B cell (primary cell): ENCODE measurements at regions not wholly inside any gene's neighbourhood (a gene's known extent, or its start where the extent isn't known, plus 50 kb on each side); places are given as distances from the start of the nearest gene placed in this dataset.

Experiments used
- ATAC-seq: fragments of 200-7000 bp; cut with Tn5 transposase; one replicate; pipeline ENCODE4 v1.10.0; 2021; ENCODE audit warnings: low read depth, mild to moderate bottlenecking, moderate number of reproducible peaks, moderate library complexity
- CTCF ChIA-PET: fragments of 350-600 bp; sonication (Branson Sonifier 250); formaldehyde crosslinking; loops from one replicate; lab custom pipeline; 2021; ENCODE audit warnings: antibody characterized with exemption, inconsistent platforms; lab: Charles Lee
- POLR2A ChIA-PET: fragments of 350-600 bp; sonication (Branson Sonifier 250); formaldehyde crosslinking; loops from one replicate; lab custom pipeline; 2021; ENCODE audit warnings: antibody characterized with exemption; lab: Charles Lee
- DNase-seq: peaks from one replicate; pipeline ENCODE4 v3.0.0; 2013
- H2AFZ ChIP-seq: 2 replicates; pipeline ENCODE4 v1.6.1; 2012; ENCODE audit warnings: mild to moderate bottlenecking, low read depth, low read length; ENCODE audit not compliant: insufficient read depth, poor library complexity, severe bottlenecking
- H3K27ac ChIP-seq, 2 donors: 1 replicate in 1 of 2; 2 replicates in 1 of 2; pipeline ENCODE4 v1.5.1; 2012 to 2013; ENCODE audit warnings: low read length in 2 of 2, mild to moderate bottlenecking in 2 of 2, moderate library complexity in 1 of 2
- H3K27me3 ChIP-seq, 4 experiments: fragments of 200-600 bp in 1 of 4; sonication (generic) in 1 of 4; replicated peaks in 1 of 4; 1 replicate in 2 of 4; 2 replicates in 2 of 4; pipeline versions ENCODE4 v1.6.1 to v1.7.0; 2013 to 2016; ENCODE audit warnings: low read length in 3 of 4, mild to moderate bottlenecking in 2 of 4, mixed read lengths in 1 of 4, moderate library complexity in 1 of 4; ENCODE audit not compliant: insufficient read depth in 4 of 4, control insufficient read depth in 3 of 4; ENCODE audit errors: control extremely low read depth in 1 of 4
- H3K36me3 ChIP-seq, 2 experiments: replicated peaks in 1 of 2; 1 replicate in 1 of 2; 2 replicates in 1 of 2; pipeline versions ENCODE4 v1.6.1 to v1.7.1; 2013; ENCODE audit warnings: low read length in 1 of 2; ENCODE audit not compliant: insufficient read depth in 2 of 2, control insufficient read depth in 1 of 2; ENCODE audit errors: control extremely low read depth in 1 of 2, extremely low read depth in 1 of 2
- H3K4me1 ChIP-seq, 2 donors: fragments of 200-600 bp in 1 of 2; sonication (generic) in 1 of 2; 1 replicate in 1 of 2; 2 replicates in 1 of 2; pipeline versions ENCODE4 v1.5.1 to v1.6.1; 2013 to 2017; ENCODE audit warnings: low read length in 2 of 2; ENCODE audit not compliant: control insufficient read depth in 2 of 2, insufficient read depth in 2 of 2
- H3K4me2 ChIP-seq: replicated peaks from 2 replicates; pipeline ENCODE3; 2012; ENCODE audit warnings: mild to moderate bottlenecking, low read depth, low read length; ENCODE audit not compliant: poor library complexity, severe bottlenecking
- H3K4me3 ChIP-seq, 5 experiments: fragments of 200-600 bp in 1 of 5; sonication (generic) in 1 of 5; 1 replicate in 3 of 5; 2 replicates in 2 of 5; pipeline versions ENCODE4 v1.5.1 to v1.7.0; 2011 to 2016; ENCODE audit warnings: low read length in 4 of 5, mild to moderate bottlenecking in 4 of 5, low read depth in 2 of 5, control low read depth in 1 of 5, moderate library complexity in 1 of 5; ENCODE audit not compliant: insufficient read depth in 1 of 5; ENCODE audit errors: control extremely low read depth in 1 of 5, extremely low read depth in 1 of 5
- H3K79me2 ChIP-seq: fragments of 200-600 bp; sonication (generic); one replicate; pipeline ENCODE4 v1.6.0; 2016; ENCODE audit warnings: low read length; ENCODE audit not compliant: control insufficient read depth, insufficient read depth
- H3K9ac ChIP-seq: fragments of 200-600 bp; sonication (generic); 2 replicates; pipeline ENCODE4 v1.6.1; 2017; ENCODE audit warnings: mild to moderate bottlenecking, low read length, moderate library complexity
- H3K9me3 ChIP-seq, 3 donors: one replicate each; pipeline versions ENCODE4 v1.6.1 to v1.7.1; 2013; ENCODE audit warnings: low read length in 2 of 3; ENCODE audit not compliant: control insufficient read depth in 2 of 3, insufficient read depth in 1 of 3; ENCODE audit errors: control extremely low read depth in 1 of 3
- H4K20me1 ChIP-seq: 2 replicates; pipeline ENCODE4 v1.6.0; 2012; ENCODE audit warnings: mild to moderate bottlenecking, low read length; ENCODE audit not compliant: insufficient read depth, control insufficient read depth, poor library complexity, severe bottlenecking
- H3K27ac Mint-ChIP-seq: one replicate; pipeline ENCODE4 v1.8.0; 2021; ENCODE audit warnings: mixed read lengths
- H3K27me3 Mint-ChIP-seq: one replicate; pipeline ENCODE4 v1.8.0; 2021; ENCODE audit warnings: mixed read lengths
- H3K4me1 Mint-ChIP-seq: one replicate; pipeline ENCODE4 v1.8.0; 2021; ENCODE audit warnings: mixed read lengths
- H3K4me3 Mint-ChIP-seq: one replicate; pipeline ENCODE4 v1.8.0; 2021; ENCODE audit warnings: mixed read lengths
- H3K9me3 Mint-ChIP-seq: one replicate; pipeline ENCODE4 v1.8.0; 2022; ENCODE audit warnings: mixed read lengths; ENCODE audit not compliant: insufficient read depth
- EZH2 ChIP-seq: IDR thresholded peaks from 2 replicates; pipeline ENCODE4 v1.6.1; 2012; ENCODE audit warnings: borderline replicate concordance, low read depth, mild to moderate bottlenecking, moderate library complexity, low read length; ENCODE audit not compliant: insufficient read depth, poor library complexity, severe bottlenecking
- WGBS: methylation state at CpG from one replicate; pipeline ENCODE4 v1.1.5; 2013; ENCODE audit warnings: missing lambda C conversion rate; ENCODE audit not compliant: insufficient coverage; 5-methylcytosine and 5-hydroxymethylcytosine counted together
- intact Hi-C: fragments of 100-400 bp; cut with micrococcal nuclease; formaldehyde crosslinking; loops from one replicate; pipeline ENCODE4 v1.10.0; 2022
- TF ChIP-seq, protein P1 (sequence below): fragments of 200-600 bp; IDR thresholded peaks from one replicate; pipeline ENCODE4 v1.8.0; 2022; ENCODE audit warnings: antibody characterized with exemption, mild to moderate bottlenecking

- Histone ChIP-seq H3K4me1 (no peaks in the 10 kb centered on the region), H3K79me2 (no peaks in the 10 kb centered on the region), H3K36me3 (no peaks in the 10 kb centered on the region), H4K20me1 (no peaks in the 10 kb centered on the region), H3K4me3 (no peak overlapping the region), H3K27ac (no peak overlapping the region), H3K27me3 (no peaks in the 10 kb centered on the region), H3K9ac (no peak overlapping the region), H2AFZ (no peak overlapping the region), H3K4me2 (no peak overlapping the region), H3K9me3 (no peaks in the 10 kb centered on the region)
- Mint-ChIP-seq H3K4me3 (no peak overlapping the region), H3K9me3 (no peaks in the 10 kb centered on the region), H3K4me1 (no peaks in the 10 kb centered on the region), H3K27me3 (peaks cover 28% of the 10 kb centered on the region), H3K27ac (no peak overlapping the region)
- WGBS, result 64% methylated on average over 3 of the region's 3 CpGs
- intact Hi-C loops, result no loop called here
- ChIA-PET POLR2A (no interaction called here), CTCF (no interaction called here)
- DNase-seq (no peak), ATAC-seq (no peak)
- TF ChIP-seq EZH2, result no peak
- TF ChIP-seq, protein P1, sequence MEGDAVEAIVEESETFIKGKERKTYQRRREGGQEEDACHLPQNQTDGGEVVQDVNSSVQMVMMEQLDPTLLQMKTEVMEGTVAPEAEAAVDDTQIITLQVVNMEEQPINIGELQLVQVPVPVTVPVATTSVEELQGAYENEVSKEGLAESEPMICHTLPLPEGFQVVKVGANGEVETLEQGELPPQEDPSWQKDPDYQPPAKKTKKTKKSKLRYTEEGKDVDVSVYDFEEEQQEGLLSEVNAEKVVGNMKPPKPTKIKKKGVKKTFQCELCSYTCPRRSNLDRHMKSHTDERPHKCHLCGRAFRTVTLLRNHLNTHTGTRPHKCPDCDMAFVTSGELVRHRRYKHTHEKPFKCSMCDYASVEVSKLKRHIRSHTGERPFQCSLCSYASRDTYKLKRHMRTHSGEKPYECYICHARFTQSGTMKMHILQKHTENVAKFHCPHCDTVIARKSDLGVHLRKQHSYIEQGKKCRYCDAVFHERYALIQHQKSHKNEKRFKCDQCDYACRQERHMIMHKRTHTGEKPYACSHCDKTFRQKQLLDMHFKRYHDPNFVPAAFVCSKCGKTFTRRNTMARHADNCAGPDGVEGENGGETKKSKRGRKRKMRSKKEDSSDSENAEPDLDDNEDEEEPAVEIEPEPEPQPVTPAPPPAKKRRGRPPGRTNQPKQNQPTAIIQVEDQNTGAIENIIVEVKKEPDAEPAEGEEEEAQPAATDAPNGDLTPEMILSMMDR, result no peak
Measured at GRCh38 chr1:232250838-232251237, 379.1 kb downstream of the SIPA1L2 start.

- Mint-ChIP-seq H3K27me3 (peaks cover 31% of the 10 kb centered on the region), H3K4me1 (no peaks in the 10 kb centered on the region), H3K27ac (no peak overlapping the region), H3K4me3 (no peak overlapping the region), H3K9me3 (no peaks in the 10 kb centered on the region)
- Histone ChIP-seq H3K4me3 (no peak overlapping the region), H3K27me3 (no peaks in the 10 kb centered on the region), H3K36me3 (no peaks in the 10 kb centered on the region), H4K20me1 (no peaks in the 10 kb centered on the region), H2AFZ (no peak overlapping the region), H3K79me2 (no peaks in the 10 kb centered on the region), H3K9ac (no peak overlapping the region), H3K4me1 (no peaks in the 10 kb centered on the region), H3K27ac (no peak overlapping the region), H3K9me3 (no peaks in the 10 kb centered on the region), H3K4me2 (no peak overlapping the region)
- 67% methylated on average over 5 of the region's 13 CpGs for WGBS
- intact Hi-C loops, result no loop called here
- ATAC-seq (no peak), DNase-seq (no peak)
- ChIA-PET POLR2A (no interaction called here), CTCF (no interaction called here)
- TF ChIP-seq, protein P1, result no peak
- no peak for TF ChIP-seq EZH2
Measured at GRCh38 chr1:232249861-232250777, 379.8 kb downstream of the SIPA1L2 start.
